Neural cell (in vitro differentiated cells): ENCODE measurements at regions not wholly inside any gene's neighbourhood (a gene's known extent, or its start where the extent isn't known, plus 50 kb on each side); places are given as distances from the start of the nearest gene placed in this dataset.

Experiments
- CTCF ChIP-seq: fragments of 450-650 bp; IDR thresholded peaks from 2 replicates; pipeline ENCODE4 v1.5.1; 2014; ENCODE audit warnings: antibody characterized with exemption, mild to moderate bottlenecking, moderate library complexity; ENCODE audit not compliant: poor library complexity, severe bottlenecking
- EZH2 ChIP-seq: fragments of 200-600, 300-800 bp; shearing (Covaris generic), sonication (generic); IDR thresholded peaks from 2 replicates; pipeline ENCODE4 v1.6.1; 2014; ENCODE audit warnings: antibody characterized with exemption, low read length, borderline replicate concordance, mild to moderate bottlenecking; ENCODE audit not compliant: insufficient read depth, poor library complexity, severe bottlenecking
- MXI1 ChIP-seq: fragments of 450-650 bp; conservative IDR thresholded peaks from 2 replicates; pipeline ENCODE4 v1.6.1; 2014; ENCODE audit warnings: antibody characterized with exemption, mild to moderate bottlenecking; ENCODE audit not compliant: poor library complexity, severe bottlenecking
- POLR2AphosphoS5 ChIP-seq: IDR thresholded peaks from 2 replicates; pipeline ENCODE4 v1.6.1; 2012
- RAD21 ChIP-seq: fragments of 450-650 bp; conservative IDR thresholded peaks from 2 replicates; pipeline ENCODE4 v1.6.1; 2014; ENCODE audit warnings: antibody characterized with exemption, mild to moderate bottlenecking, moderate library complexity
- SMC3 ChIP-seq: fragments of 450-650 bp; conservative IDR thresholded peaks from 2 replicates; pipeline ENCODE4 v1.6.1; 2014; ENCODE audit warnings: antibody characterized with exemption, mild to moderate bottlenecking, moderate library complexity; ENCODE audit not compliant: poor library complexity
- TAF1 ChIP-seq: IDR thresholded peaks from 2 replicates; pipeline ENCODE4 v1.6.1; 2012; ENCODE audit warnings: low read depth
- TF ChIP-seq, protein P1 (sequence below): IDR thresholded peaks from 2 replicates; pipeline ENCODE4 v1.6.1; 2012; ENCODE audit warnings: borderline replicate concordance

- TF ChIP-seq, protein P1, sequence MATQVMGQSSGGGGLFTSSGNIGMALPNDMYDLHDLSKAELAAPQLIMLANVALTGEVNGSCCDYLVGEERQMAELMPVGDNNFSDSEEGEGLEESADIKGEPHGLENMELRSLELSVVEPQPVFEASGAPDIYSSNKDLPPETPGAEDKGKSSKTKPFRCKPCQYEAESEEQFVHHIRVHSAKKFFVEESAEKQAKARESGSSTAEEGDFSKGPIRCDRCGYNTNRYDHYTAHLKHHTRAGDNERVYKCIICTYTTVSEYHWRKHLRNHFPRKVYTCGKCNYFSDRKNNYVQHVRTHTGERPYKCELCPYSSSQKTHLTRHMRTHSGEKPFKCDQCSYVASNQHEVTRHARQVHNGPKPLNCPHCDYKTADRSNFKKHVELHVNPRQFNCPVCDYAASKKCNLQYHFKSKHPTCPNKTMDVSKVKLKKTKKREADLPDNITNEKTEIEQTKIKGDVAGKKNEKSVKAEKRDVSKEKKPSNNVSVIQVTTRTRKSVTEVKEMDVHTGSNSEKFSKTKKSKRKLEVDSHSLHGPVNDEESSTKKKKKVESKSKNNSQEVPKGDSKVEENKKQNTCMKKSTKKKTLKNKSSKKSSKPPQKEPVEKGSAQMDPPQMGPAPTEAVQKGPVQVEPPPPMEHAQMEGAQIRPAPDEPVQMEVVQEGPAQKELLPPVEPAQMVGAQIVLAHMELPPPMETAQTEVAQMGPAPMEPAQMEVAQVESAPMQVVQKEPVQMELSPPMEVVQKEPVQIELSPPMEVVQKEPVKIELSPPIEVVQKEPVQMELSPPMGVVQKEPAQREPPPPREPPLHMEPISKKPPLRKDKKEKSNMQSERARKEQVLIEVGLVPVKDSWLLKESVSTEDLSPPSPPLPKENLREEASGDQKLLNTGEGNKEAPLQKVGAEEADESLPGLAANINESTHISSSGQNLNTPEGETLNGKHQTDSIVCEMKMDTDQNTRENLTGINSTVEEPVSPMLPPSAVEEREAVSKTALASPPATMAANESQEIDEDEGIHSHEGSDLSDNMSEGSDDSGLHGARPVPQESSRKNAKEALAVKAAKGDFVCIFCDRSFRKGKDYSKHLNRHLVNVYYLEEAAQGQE: no peak
- TF ChIP-seq CTCF (no peak), MXI1 (no peak), TAF1 (no peak), RAD21 (no peak), POLR2AphosphoS5 (no peak), SMC3 (no peak), EZH2 (no peak)
Observed at GRCh38 chr14:80324649-80325048, 113.3 kb upstream of the DIO2 start.
